Lower lobe of right lung (tissue), 2 donors: ENCODE measurements at regions not wholly inside any gene's neighbourhood (a gene's known extent, or its start where the extent isn't known, plus 50 kb on each side); places are given as distances from the start of the nearest gene placed in this dataset.

Experiments used
- ATAC-seq, 2 donors: fragments of 200-7000 bp; cut with Tn5 transposase; one replicate each; pipeline ENCODE4 v1.9.1; 2020 to 2022; ENCODE audit warnings: mild to moderate bottlenecking in 2 of 2, moderate library complexity in 2 of 2
- DNase-seq: peaks from one replicate; pipeline ENCODE4 v3.0.0-alpha.2; 2020
- H3K27ac ChIP-seq: fragments of 200-600 bp; one replicate; pipeline ENCODE4 v1.8.0; 2022
- H3K27me3 ChIP-seq: fragments of 200-600 bp; one replicate; pipeline ENCODE4 v1.8.0; 2022; ENCODE audit warnings: low read depth
- H3K36me3 ChIP-seq: fragments of 200-600 bp; one replicate; pipeline ENCODE4 v1.8.0; 2022; ENCODE audit warnings: mild to moderate bottlenecking
- H3K4me1 ChIP-seq: fragments of 200-600 bp; one replicate; pipeline ENCODE4 v1.8.0; 2022
- H3K4me3 ChIP-seq: fragments of 200-600 bp; one replicate; pipeline ENCODE4 v1.8.0; 2022; ENCODE audit warnings: mild to moderate bottlenecking
- H3K9me3 ChIP-seq: fragments of 200-600 bp; one replicate; pipeline ENCODE4 v1.8.0; 2022
- CTCF ChIP-seq: fragments of 200-600 bp; IDR thresholded peaks from one replicate; pipeline ENCODE4 v1.8.0; 2022; ENCODE audit warnings: antibody characterized with exemption, mild to moderate bottlenecking
- intact Hi-C: fragments of 100-400 bp; cut with DNase I; formaldehyde crosslinking; loops from one replicate; pipeline ENCODE4 v1.11.0; 2022
- donor health status: DM: no; HTN: yes; CAD: no; lungs with severe emphysema.

GRCh38 chr1:29474274-29475244, 238.2 kb downstream of the PTPRU start:
- Histone ChIP-seq H3K36me3 (no peaks in the 10 kb centered on the region), H3K4me1 (no peaks in the 10 kb centered on the region), H3K27ac (no peak overlapping the region), H3K9me3 (no peaks in the 10 kb centered on the region), H3K27me3 (peaks cover 35% of the 10 kb centered on the region), H3K4me3 (no peak overlapping the region)
- ATAC-seq (no peak), DNase-seq (no peak)
- intact Hi-C loops = no loop called here
- no peak for TF ChIP-seq CTCF

GRCh38 chr1:29473161-29473855, 237.0 kb downstream of the PTPRU start:
- intact Hi-C loops = no loop called here
- no peak for DNase-seq
- H3K4me1 ChIP-seq = no peaks in the 10 kb centered on the region
- no peak overlapping the region for H3K4me3 ChIP-seq
- H3K9me3 ChIP-seq = no peaks in the 10 kb centered on the region
- H3K27ac ChIP-seq = no peak overlapping the region
- H3K27me3 ChIP-seq = peaks cover 23% of the 10 kb centered on the region
- no peak for ATAC-seq
- no peak for TF ChIP-seq CTCF
- H3K36me3 ChIP-seq = no peaks in the 10 kb centered on the region

- Histone ChIP-seq H3K4me1 (no peaks in the 10 kb centered on the region), H3K27ac (no peak overlapping the region), H3K27me3 (peaks cover 15% of the 10 kb centered on the region), H3K9me3 (no peaks in the 10 kb centered on the region), H3K36me3 (no peaks in the 10 kb centered on the region), H3K4me3 (no peak overlapping the region)
- no peak for DNase-seq
- ATAC-seq = no peak
- intact Hi-C loops = no loop called here
- TF ChIP-seq CTCF = no peak
Measured at GRCh38 chr1:29471487-29472313, 235.4 kb downstream of the PTPRU start.

- DNase-seq = no peak
- no peak for TF ChIP-seq CTCF
- ATAC-seq = no peak
- Histone ChIP-seq H3K36me3 (no peaks in the 10 kb centered on the region), H3K4me1 (no peaks in the 10 kb centered on the region), H3K27me3 (peaks cover 15% of the 10 kb centered on the region), H3K27ac (no peak overlapping the region), H3K9me3 (no peaks in the 10 kb centered on the region), H3K4me3 (no peak overlapping the region)
- intact Hi-C loops = no loop called here
Measured at GRCh38 chr1:29470788-29471119, 234.4 kb downstream of the PTPRU start.

- Histone ChIP-seq H3K9me3 (no peaks in the 10 kb centered on the region), H3K4me1 (no peaks in the 10 kb centered on the region), H3K36me3 (no peaks in the 10 kb centered on the region), H3K4me3 (no peak overlapping the region), H3K27ac (no peak overlapping the region), H3K27me3 (peaks cover 15% of the 10 kb centered on the region)
- intact Hi-C loops = no loop called here
- no peak for TF ChIP-seq CTCF
- DNase-seq (no peak), ATAC-seq (no peak)
Measured at GRCh38 chr1:29470087-29470787, 233.9 kb downstream of the PTPRU start.
